ENCODE measurements at regions not wholly inside any gene's neighbourhood (a gene's known extent, or its start where the extent isn't known, plus 50 kb on each side); places are given as distances from the start of the nearest gene placed in this dataset.

GRCh38 chr12:92469837-92470236, 233.0 kb upstream of the PLEKHG7 start:
- TF ChIP-seq POLR2AphosphoS5 (IDR thresholded peaks at IDR 0.05; ENCODE audit: low read depth, low read length) (no peak), POLR2A (IDR thresholded peaks at IDR 0.05; ENCODE audit: borderline replicate concordance, extremely low read depth, insufficient read depth, insufficient read length) (no peak), CBX3 (IDR thresholded peaks at IDR 0.05; ENCODE audit: low read depth) (no peak), EZH2phosphoT487 (IDR thresholded peaks at IDR 0.05; ENCODE audit: borderline replicate concordance) (no peak), FOSL1 (IDR thresholded peaks at IDR 0.05; ENCODE audit: low read depth) (no peak), SRF (IDR thresholded peaks at IDR 0.05; ENCODE audit: low read depth) (no peak), SP1 (IDR thresholded peaks at IDR 0.05; ENCODE audit: low read depth) (no peak)
- TF ChIP-seq, protein P1, sequence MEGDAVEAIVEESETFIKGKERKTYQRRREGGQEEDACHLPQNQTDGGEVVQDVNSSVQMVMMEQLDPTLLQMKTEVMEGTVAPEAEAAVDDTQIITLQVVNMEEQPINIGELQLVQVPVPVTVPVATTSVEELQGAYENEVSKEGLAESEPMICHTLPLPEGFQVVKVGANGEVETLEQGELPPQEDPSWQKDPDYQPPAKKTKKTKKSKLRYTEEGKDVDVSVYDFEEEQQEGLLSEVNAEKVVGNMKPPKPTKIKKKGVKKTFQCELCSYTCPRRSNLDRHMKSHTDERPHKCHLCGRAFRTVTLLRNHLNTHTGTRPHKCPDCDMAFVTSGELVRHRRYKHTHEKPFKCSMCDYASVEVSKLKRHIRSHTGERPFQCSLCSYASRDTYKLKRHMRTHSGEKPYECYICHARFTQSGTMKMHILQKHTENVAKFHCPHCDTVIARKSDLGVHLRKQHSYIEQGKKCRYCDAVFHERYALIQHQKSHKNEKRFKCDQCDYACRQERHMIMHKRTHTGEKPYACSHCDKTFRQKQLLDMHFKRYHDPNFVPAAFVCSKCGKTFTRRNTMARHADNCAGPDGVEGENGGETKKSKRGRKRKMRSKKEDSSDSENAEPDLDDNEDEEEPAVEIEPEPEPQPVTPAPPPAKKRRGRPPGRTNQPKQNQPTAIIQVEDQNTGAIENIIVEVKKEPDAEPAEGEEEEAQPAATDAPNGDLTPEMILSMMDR (IDR thresholded peaks at IDR 0.05 in 2 of 3, conservative IDR thresholded peaks at IDR 0.05 in 1 of 3; ENCODE audit: borderline replicate concordance in 1 of 3, insufficient read depth in 1 of 3, low read depth in 2 of 3, low read length in 2 of 3), result no peak

Data from HCT116 (cell line).